Liver (tissue), 8 donors: ENCODE measurements at regions not wholly inside any gene's neighbourhood (a gene's known extent, or its start where the extent isn't known, plus 50 kb on each side); places are given as distances from the start of the nearest gene placed in this dataset.

Experiments
- DNase-seq: peaks from one replicate; pipeline ENCODE4 v3.0.0-alpha.2; 2017; ENCODE audit warnings: low spot score
- H3K27ac ChIP-seq, 2 donors: one replicate each; pipeline ENCODE4 v1.7.0; 2013; ENCODE audit warnings: inconsistent platforms in 2 of 2, low read length in 2 of 2, control low read depth in 1 of 2, low read depth in 1 of 2, mild to moderate bottlenecking in 1 of 2
- H3K27me3 ChIP-seq, 4 donors: one replicate each; pipeline versions ENCODE4 v1.6.1 to v1.7.0; 2013; ENCODE audit warnings: low read length in 3 of 4, inconsistent platforms in 1 of 4, mild to moderate bottlenecking in 1 of 4, moderate library complexity in 1 of 4; ENCODE audit not compliant: control insufficient read depth in 4 of 4, insufficient read depth in 4 of 4
- H3K36me3 ChIP-seq, 4 donors: one replicate each; pipeline versions ENCODE4 v1.6.1 to v1.7.0; 2013; ENCODE audit warnings: low read length in 3 of 4, mild to moderate bottlenecking in 3 of 4, low read depth in 1 of 4, moderate library complexity in 1 of 4; ENCODE audit not compliant: control insufficient read depth in 4 of 4, insufficient read depth in 3 of 4
- H3K4me1 ChIP-seq, 4 donors: one replicate each; pipeline versions ENCODE4 v1.6.1 to v1.7.0; 2013; ENCODE audit warnings: low read length in 3 of 4, mild to moderate bottlenecking in 3 of 4, moderate library complexity in 1 of 4; ENCODE audit not compliant: control insufficient read depth in 4 of 4, insufficient read depth in 4 of 4
- H3K4me3 ChIP-seq, 3 donors: one replicate each; pipeline versions ENCODE4 v1.6.1 to v1.7.0; 2013; ENCODE audit warnings: low read length in 3 of 3, control low read depth in 1 of 3, low read depth in 1 of 3, mild to moderate bottlenecking in 1 of 3
- H3K9ac ChIP-seq, 2 donors: one replicate each; pipeline ENCODE4 v1.7.0; 2013; ENCODE audit warnings: low read length in 2 of 2, mild to moderate bottlenecking in 2 of 2, moderate library complexity in 2 of 2, control low read depth in 1 of 2, low read depth in 1 of 2
- H3K9me3 ChIP-seq, 4 donors: one replicate each; pipeline versions ENCODE4 v1.6.1 to v1.7.0; 2013; ENCODE audit warnings: low read length in 3 of 4; ENCODE audit not compliant: control insufficient read depth in 4 of 4
- EGR1 ChIP-seq, 2 donors: IDR thresholded peaks; 2 replicates each; pipeline ENCODE4 v1.6.1; 2016 to 2018; ENCODE audit warnings: antibody characterized with exemption in 2 of 2, low read depth in 2 of 2
- FOXA1 ChIP-seq: IDR thresholded peaks from 2 replicates; pipeline ENCODE4 v1.6.1; 2016; ENCODE audit warnings: antibody characterized with exemption
- FOXA2 ChIP-seq: IDR thresholded peaks from 2 replicates; pipeline ENCODE4 v1.6.1; 2016; ENCODE audit warnings: antibody characterized with exemption
- GABPA ChIP-seq, 2 donors: IDR thresholded peaks in 1 of 2; conservative IDR thresholded peaks in 1 of 2; 2 replicates each; pipeline ENCODE4 v1.6.1; 2016; ENCODE audit warnings: antibody characterized with exemption in 2 of 2, mild to moderate bottlenecking in 1 of 2, moderate library complexity in 1 of 2
- HNF4A ChIP-seq, 2 donors: conservative IDR thresholded peaks; 2 replicates each; pipeline ENCODE4 v1.6.1; 2016; ENCODE audit warnings: antibody characterized with exemption in 2 of 2, mild to moderate bottlenecking in 2 of 2
- HNF4G ChIP-seq: IDR thresholded peaks from 2 replicates; pipeline ENCODE4 v1.6.1; 2016; ENCODE audit warnings: antibody characterized with exemption
- JUND ChIP-seq, 2 donors: IDR thresholded peaks; 2 replicates each; pipeline ENCODE4 v1.6.1; 2016; ENCODE audit warnings: antibody characterized with exemption in 2 of 2
- NR2F2 ChIP-seq: IDR thresholded peaks from 2 replicates; pipeline ENCODE4 v1.6.1; 2016; ENCODE audit warnings: antibody characterized with exemption
- RAD21 ChIP-seq, 2 donors: IDR thresholded peaks; 2 replicates each; pipeline ENCODE4 v1.6.1; 2016; ENCODE audit warnings: antibody characterized with exemption in 2 of 2, mild to moderate bottlenecking in 2 of 2
- REST ChIP-seq: IDR thresholded peaks from 2 replicates; pipeline ENCODE4 v1.6.1; 2016; ENCODE audit warnings: antibody characterized with exemption, mild to moderate bottlenecking
- RXRA ChIP-seq, 2 donors: IDR thresholded peaks; 2 replicates each; pipeline ENCODE4 v1.6.1; 2017 to 2018; ENCODE audit warnings: antibody characterized with exemption in 2 of 2, mild to moderate bottlenecking in 1 of 2
- TAF1 ChIP-seq: conservative IDR thresholded peaks from 2 replicates; pipeline ENCODE4 v1.6.1; 2016; ENCODE audit warnings: antibody characterized with exemption, mild to moderate bottlenecking
- YY1 ChIP-seq: IDR thresholded peaks from 2 replicates; pipeline ENCODE4 v1.6.1; 2016; ENCODE audit warnings: antibody characterized with exemption, mild to moderate bottlenecking
- ZBTB33 ChIP-seq: IDR thresholded peaks from 2 replicates; pipeline ENCODE4 v1.6.1; 2016; ENCODE audit warnings: antibody characterized with exemption
- WGBS: extraction: QIAGEN DNeasy Blood & Tissue Kit; methylation state at CpG from one replicate; pipeline ENCODE4 v1.1.7; 2013; 5-methylcytosine and 5-hydroxymethylcytosine counted together
- TF ChIP-seq, protein P1 (sequence below): IDR thresholded peaks from 2 replicates; pipeline ENCODE4 v1.6.1; 2016; ENCODE audit warnings: antibody characterized with exemption
- TF ChIP-seq, protein P2 (sequence below): IDR thresholded peaks from 2 replicates; pipeline ENCODE4 v1.6.1; 2016; ENCODE audit warnings: antibody characterized with exemption
- TF ChIP-seq, protein P3 (sequence below): fragments of 150-350 bp; IDR thresholded peaks from 2 replicates; pipeline ENCODE4 v1.5.1; 2017; ENCODE audit warnings: improper control_type of control experiment, low read depth, low read length; ENCODE audit not compliant: missing input control
- donor health status: healthy.
- donor health status: healthy.
- donor health status: healthy.
- donor health status: healthy.
- donor health status: healthy.

DNA sequence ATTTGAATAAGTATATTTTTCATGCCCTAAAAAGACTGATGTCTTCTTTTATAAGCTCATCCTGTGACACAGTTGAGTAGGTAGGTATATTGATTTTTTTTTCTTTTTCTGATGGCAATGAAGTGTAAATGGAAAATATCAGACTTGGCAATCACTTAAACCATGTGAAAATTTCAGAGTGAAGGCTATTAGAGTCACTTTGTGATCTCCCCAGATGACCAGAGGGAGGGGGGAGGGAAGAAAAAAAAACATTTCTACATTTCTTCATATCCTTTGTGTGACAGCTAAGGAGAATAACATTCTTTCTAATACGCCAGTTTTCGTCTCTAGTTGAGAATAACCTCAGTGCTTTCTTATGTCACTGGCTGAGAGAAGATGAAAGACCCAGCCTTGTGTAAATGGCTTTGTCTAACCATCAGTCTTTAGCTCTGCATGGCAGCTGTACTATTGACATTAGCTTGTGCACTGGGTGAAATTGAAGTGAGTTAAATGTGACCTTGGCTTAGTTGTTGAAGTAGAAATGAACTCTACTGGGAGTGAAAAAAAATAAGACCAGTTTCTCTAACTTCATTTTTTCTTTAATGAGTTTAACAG is 332.1 kb upstream of the DACH1 start:
- no peaks in the 10 kb centered on the region for H3K27me3 ChIP-seq
- WGBS, result 67% methylated on average over 2 of the region's 2 CpGs
- H3K9me3 ChIP-seq, result no peaks in the 10 kb centered on the region
- H3K4me3 ChIP-seq, result no peak overlapping the region
- no peak for TF ChIP-seq FOXA1
- H3K36me3 ChIP-seq, result no peaks in the 10 kb centered on the region
- no peak for DNase-seq
- H3K9ac ChIP-seq, result no peak overlapping the region
- no peaks in the 10 kb centered on the region for H3K4me1 ChIP-seq
- no peak overlapping the region for H3K27ac ChIP-seq

DNA sequence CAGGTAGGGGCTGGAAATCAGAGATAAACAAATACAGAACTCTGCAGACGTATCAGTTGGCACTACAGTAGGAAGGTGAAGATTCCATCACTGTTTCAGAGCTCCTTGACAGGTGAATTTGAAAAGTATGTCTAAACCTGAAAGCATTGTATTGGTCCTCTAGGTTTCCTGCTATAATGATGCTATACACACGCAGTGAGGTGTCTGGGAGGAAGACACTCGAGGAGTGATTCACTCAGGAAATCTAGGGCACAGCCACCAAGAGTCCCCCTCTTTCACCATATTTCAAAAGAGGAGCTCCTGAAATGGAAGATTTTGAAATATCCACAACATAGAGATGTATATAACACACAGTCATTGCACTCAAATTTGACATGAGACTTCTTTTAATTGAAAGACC is 331.0 kb upstream of the DACH1 start:
- no peak overlapping the region for H3K9ac ChIP-seq
- 75% methylated on average over 3 of the region's 3 CpGs for WGBS
- H3K27ac ChIP-seq, result no peak overlapping the region
- H3K27me3 ChIP-seq, result no peaks in the 10 kb centered on the region
- TF ChIP-seq HNF4G (no peak), FOXA2 (no peak), TAF1 (no peak), EGR1 (IDR thresholded peaks at IDR 0.05; ENCODE audit: low read depth in 2 of 2) (no peak), RAD21 (IDR thresholded peaks at IDR 0.05) (no peak), HNF4A (conservative IDR thresholded peaks at IDR 0.05) (no peak), ZBTB33 (no peak), YY1 (no peak), RXRA (IDR thresholded peaks at IDR 0.05) (no peak), NR2F2 (no peak), JUND (IDR thresholded peaks at IDR 0.05) (no peak), GABPA (IDR thresholded peaks at IDR 0.05 in 1 of 2, conservative IDR thresholded peaks at IDR 0.05 in 1 of 2) (no peak), FOXA1 (no peak), REST (no peak)
- TF ChIP-seq, protein P1, sequence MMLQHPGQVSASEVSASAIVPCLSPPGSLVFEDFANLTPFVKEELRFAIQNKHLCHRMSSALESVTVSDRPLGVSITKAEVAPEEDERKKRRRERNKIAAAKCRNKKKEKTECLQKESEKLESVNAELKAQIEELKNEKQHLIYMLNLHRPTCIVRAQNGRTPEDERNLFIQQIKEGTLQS, result no peak
- TF ChIP-seq, protein P2, sequence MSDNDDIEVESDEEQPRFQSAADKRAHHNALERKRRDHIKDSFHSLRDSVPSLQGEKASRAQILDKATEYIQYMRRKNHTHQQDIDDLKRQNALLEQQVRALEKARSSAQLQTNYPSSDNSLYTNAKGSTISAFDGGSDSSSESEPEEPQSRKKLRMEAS, result no peak
- TF ChIP-seq, protein P3, sequence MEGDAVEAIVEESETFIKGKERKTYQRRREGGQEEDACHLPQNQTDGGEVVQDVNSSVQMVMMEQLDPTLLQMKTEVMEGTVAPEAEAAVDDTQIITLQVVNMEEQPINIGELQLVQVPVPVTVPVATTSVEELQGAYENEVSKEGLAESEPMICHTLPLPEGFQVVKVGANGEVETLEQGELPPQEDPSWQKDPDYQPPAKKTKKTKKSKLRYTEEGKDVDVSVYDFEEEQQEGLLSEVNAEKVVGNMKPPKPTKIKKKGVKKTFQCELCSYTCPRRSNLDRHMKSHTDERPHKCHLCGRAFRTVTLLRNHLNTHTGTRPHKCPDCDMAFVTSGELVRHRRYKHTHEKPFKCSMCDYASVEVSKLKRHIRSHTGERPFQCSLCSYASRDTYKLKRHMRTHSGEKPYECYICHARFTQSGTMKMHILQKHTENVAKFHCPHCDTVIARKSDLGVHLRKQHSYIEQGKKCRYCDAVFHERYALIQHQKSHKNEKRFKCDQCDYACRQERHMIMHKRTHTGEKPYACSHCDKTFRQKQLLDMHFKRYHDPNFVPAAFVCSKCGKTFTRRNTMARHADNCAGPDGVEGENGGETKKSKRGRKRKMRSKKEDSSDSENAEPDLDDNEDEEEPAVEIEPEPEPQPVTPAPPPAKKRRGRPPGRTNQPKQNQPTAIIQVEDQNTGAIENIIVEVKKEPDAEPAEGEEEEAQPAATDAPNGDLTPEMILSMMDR, result no peak
- no peak for DNase-seq
- H3K4me3 ChIP-seq, result no peak overlapping the region
- no peaks in the 10 kb centered on the region for H3K4me1 ChIP-seq
- H3K36me3 ChIP-seq, result no peaks in the 10 kb centered on the region
- no peaks in the 10 kb centered on the region for H3K9me3 ChIP-seq
